CD8-positive, alpha-beta memory T cell (primary cell): ENCODE measurements at regions not wholly inside any gene's neighbourhood (a gene's known extent, or its start where the extent isn't known, plus 50 kb on each side); places are given as distances from the start of the nearest gene placed in this dataset.

ENCODE experiments used
- CTCF ChIA-PET: fragments of 350-600 bp; sonication (Branson Sonifier 250); formaldehyde crosslinking; loops from one replicate; lab custom pipeline; 2021; ENCODE audit warnings: antibody characterized with exemption; lab: Charles Lee
- POLR2A ChIA-PET: fragments of 350-600 bp; sonication (Branson Sonifier 250); formaldehyde crosslinking; loops from one replicate; lab custom pipeline; 2021; ENCODE audit warnings: antibody characterized with exemption; lab: Charles Lee
- DNase-seq, 5 donors: peaks; one replicate each; pipeline versions ENCODE4 v3.0.0 to v3.0.0-alpha.2; 2020 to 2022; ENCODE audit warnings: mixed read lengths in 1 of 5
- H3K27ac ChIP-seq: one replicate; pipeline ENCODE4 v1.7.0; 2013; ENCODE audit warnings: low read depth, mild to moderate bottlenecking, low read length, moderate library complexity
- H3K27me3 ChIP-seq: 2 replicates; pipeline ENCODE4 v1.7.0; 2013; ENCODE audit warnings: low read length, mild to moderate bottlenecking; ENCODE audit not compliant: insufficient read depth, poor library complexity, severe bottlenecking
- H3K36me3 ChIP-seq: 2 replicates; pipeline ENCODE4 v1.7.0; 2013; ENCODE audit warnings: mild to moderate bottlenecking, low read length, moderate library complexity; ENCODE audit not compliant: insufficient read depth
- H3K4me1 ChIP-seq: 2 replicates; pipeline ENCODE4 v1.7.0; 2013; ENCODE audit warnings: mild to moderate bottlenecking, low read length, moderate library complexity; ENCODE audit not compliant: insufficient read depth
- H3K4me3 ChIP-seq: 2 replicates; pipeline ENCODE4 v1.7.0; 2013; ENCODE audit warnings: mild to moderate bottlenecking, low read length
- H3K9me3 ChIP-seq: 2 replicates; pipeline ENCODE4 v1.7.0; 2013; ENCODE audit warnings: mild to moderate bottlenecking, low read length
- H3K27ac Mint-ChIP-seq, 8 donors: one replicate each; pipeline ENCODE4 v1.8.0; 2020 to 2021; ENCODE audit warnings: mixed read lengths in 8 of 8, mild to moderate bottlenecking in 6 of 8, inconsistent platforms in 3 of 8, moderate library complexity in 3 of 8
- H3K27me3 Mint-ChIP-seq, 2 donors: one replicate each; pipeline ENCODE4 v1.8.0; 2020 to 2021; ENCODE audit warnings: mixed read lengths in 2 of 2, mild to moderate bottlenecking in 1 of 2, moderate library complexity in 1 of 2
- H3K36me3 Mint-ChIP-seq, 3 donors: one replicate each; pipeline ENCODE4 v1.8.0; 2020 to 2021; ENCODE audit warnings: mixed read lengths in 3 of 3, inconsistent platforms in 1 of 3, mild to moderate bottlenecking in 1 of 3
- H3K4me1 Mint-ChIP-seq, 3 donors: one replicate each; pipeline ENCODE4 v1.8.0; 2020 to 2021; ENCODE audit warnings: mixed read lengths in 3 of 3, inconsistent platforms in 1 of 3, mild to moderate bottlenecking in 1 of 3
- H3K4me3 Mint-ChIP-seq, 7 donors: one replicate each; pipeline ENCODE4 v1.8.0; 2020 to 2021; ENCODE audit warnings: mixed read lengths in 7 of 7, mild to moderate bottlenecking in 6 of 7, moderate library complexity in 4 of 7, inconsistent platforms in 2 of 7
- H3K9me3 Mint-ChIP-seq, 5 donors: one replicate each; pipeline ENCODE4 v1.8.0; 2020 to 2022; ENCODE audit warnings: mixed read lengths in 5 of 5, mild to moderate bottlenecking in 3 of 5, moderate library complexity in 2 of 5, inconsistent platforms in 1 of 5

- H3K36me3 ChIP-seq: no peaks in the 10 kb centered on the region
- ChIA-PET CTCF (no interaction called here), POLR2A (no interaction called here)
- H3K9me3 ChIP-seq: no peaks in the 10 kb centered on the region
- DNase-seq: no peak
- H3K4me3 ChIP-seq: no peak overlapping the region
- Mint-ChIP-seq H3K36me3 (no peaks in the 10 kb centered on the region), H3K4me1 (no peaks in the 10 kb centered on the region), H3K27ac (no peak overlapping the region), H3K9me3 (no peaks in the 10 kb centered on the region), H3K4me3 (no peak overlapping the region), H3K27me3 (peaks cover 23 to 56% of the 10 kb centered on the region in 2 donors)
- H3K27me3 ChIP-seq: no peaks in the 10 kb centered on the region
- no peak overlapping the region for H3K27ac ChIP-seq
- no peaks in the 10 kb centered on the region for H3K4me1 ChIP-seq
Observed at GRCh38 chr11:116510886-116511650, 261.7 kb downstream of the BUD13 start.

- POLR2A ChIA-PET: no interaction called here
Observed at GRCh38 chr11:116510166-116510565, 262.6 kb downstream of the BUD13 start.

GRCh38 chr11:116509551-116509950 is 263.2 kb downstream of the BUD13 start:
- Mint-ChIP-seq H3K9me3 (no peaks in the 10 kb centered on the region), H3K36me3 (no peaks in the 10 kb centered on the region), H3K27me3 (peaks cover 27 to 59% of the 10 kb centered on the region in 2 donors), H3K4me1 (no peaks in the 10 kb centered on the region), H3K27ac (no peak overlapping the region), H3K4me3 (no peak overlapping the region)
- ChIA-PET CTCF (no interaction called here), POLR2A (no interaction called here)
- Histone ChIP-seq H3K4me3 (no peak overlapping the region), H3K9me3 (no peaks in the 10 kb centered on the region), H3K27ac (no peak overlapping the region), H3K27me3 (peaks cover 3% of the 10 kb centered on the region), H3K4me1 (no peaks in the 10 kb centered on the region), H3K36me3 (no peaks in the 10 kb centered on the region)
- no peak for DNase-seq

More at GRCh38 chr11:116510166-116510565, 262.6 kb downstream of the BUD13 start:
- Histone ChIP-seq H3K4me1 (no peaks in the 10 kb centered on the region), H3K9me3 (no peaks in the 10 kb centered on the region), H3K27ac (no peak overlapping the region), H3K36me3 (no peaks in the 10 kb centered on the region), H3K4me3 (no peak overlapping the region), H3K27me3 (peaks cover 3% of the 10 kb centered on the region)
- Mint-ChIP-seq H3K4me3 (no peak overlapping the region), H3K27me3 (peaks cover 25 to 57% of the 10 kb centered on the region in 2 donors), H3K36me3 (no peaks in the 10 kb centered on the region), H3K27ac (no peak overlapping the region), H3K4me1 (no peaks in the 10 kb centered on the region), H3K9me3 (no peaks in the 10 kb centered on the region)
- no peak for DNase-seq
- CTCF ChIA-PET: no interaction called here

GRCh38 chr11:116507849-116508695 is 264.7 kb downstream of the BUD13 start:
- Histone ChIP-seq H3K9me3 (no peaks in the 10 kb centered on the region), H3K27me3 (peaks cover 3% of the 10 kb centered on the region), H3K36me3 (no peaks in the 10 kb centered on the region), H3K4me3 (no peak overlapping the region), H3K4me1 (no peaks in the 10 kb centered on the region), H3K27ac (no peak overlapping the region)
- DNase-seq: no peak
- Mint-ChIP-seq H3K27ac (no peak overlapping the region), H3K36me3 (no peaks in the 10 kb centered on the region), H3K9me3 (no peaks in the 10 kb centered on the region), H3K4me3 (no peak overlapping the region), H3K4me1 (no peaks in the 10 kb centered on the region), H3K27me3 (peaks cover 31 to 67% of the 10 kb centered on the region in 2 donors)
- POLR2A ChIA-PET: no interaction called here
- CTCF ChIA-PET: no interaction called here

GRCh38 chr11:116507016-116507415 is 265.8 kb downstream of the BUD13 start:
- Histone ChIP-seq H3K36me3 (no peaks in the 10 kb centered on the region), H3K27me3 (peaks cover 3% of the 10 kb centered on the region), H3K4me3 (no peak overlapping the region), H3K4me1 (no peaks in the 10 kb centered on the region), H3K9me3 (no peaks in the 10 kb centered on the region), H3K27ac (no peak overlapping the region)
- POLR2A ChIA-PET: no interaction called here
- Mint-ChIP-seq H3K4me1 (no peaks in the 10 kb centered on the region), H3K27me3 (peaks cover 37 to 71% of the 10 kb centered on the region in 2 donors), H3K4me3 (no peak overlapping the region), H3K9me3 (no peaks in the 10 kb centered on the region), H3K27ac (no peak overlapping the region), H3K36me3 (no peaks in the 10 kb centered on the region)
- DNase-seq: no peak
- CTCF ChIA-PET: no interaction called here

- peaks cover 40 to 77% of the 10 kb centered on the region in 2 donors for H3K27me3 Mint-ChIP-seq
Observed at GRCh38 chr11:116506263-116506825, 266.4 kb downstream of the BUD13 start.

GRCh38 chr11:116505298-116506262 is 267.2 kb downstream of the BUD13 start:
- Histone ChIP-seq H3K27me3 (peaks cover 3% of the 10 kb centered on the region), H3K4me3 (no peak overlapping the region), H3K9me3 (no peaks in the 10 kb centered on the region), H3K4me1 (no peaks in the 10 kb centered on the region), H3K36me3 (no peaks in the 10 kb centered on the region), H3K27ac (no peak overlapping the region)
- Mint-ChIP-seq H3K9me3 (no peaks in the 10 kb centered on the region), H3K4me1 (no peaks in the 10 kb centered on the region), H3K36me3 (no peaks in the 10 kb centered on the region), H3K4me3 (no peak overlapping the region), H3K27ac (peak overlapping the region in 1 of 8 donors; percentile 68), H3K27me3 (peaks cover 44 to 84% of the 10 kb centered on the region in 2 donors)
- POLR2A ChIA-PET: no interaction called here
- CTCF ChIA-PET: no interaction called here
- no peak for DNase-seq

More at GRCh38 chr11:116506263-116506825, 266.4 kb downstream of the BUD13 start:
- no peaks in the 10 kb centered on the region for H3K4me1 ChIP-seq
- H3K4me1 Mint-ChIP-seq: no peaks in the 10 kb centered on the region
- no peaks in the 10 kb centered on the region for H3K36me3 ChIP-seq
- H3K4me3 ChIP-seq: no peak overlapping the region
- ChIA-PET POLR2A (no interaction called here), CTCF (no interaction called here)
- no peak overlapping the region for H3K27ac ChIP-seq
- no peaks in the 10 kb centered on the region for H3K36me3 Mint-ChIP-seq
- no peak for DNase-seq
- H3K9me3 ChIP-seq: no peaks in the 10 kb centered on the region
- H3K4me3 Mint-ChIP-seq: no peak overlapping the region
- H3K27ac Mint-ChIP-seq: no peak overlapping the region
- H3K27me3 ChIP-seq: peaks cover 3% of the 10 kb centered on the region
- H3K9me3 Mint-ChIP-seq: no peaks in the 10 kb centered on the region
